K562 (cell line): ENCODE measurements at regions not wholly inside any gene's neighbourhood (a gene's known extent, or its start where the extent isn't known, plus 50 kb on each side); places are given as distances from the start of the nearest gene placed in this dataset.

Experiments
- CAMTA2 ChIP-seq: fragments of 250-450 bp; sonication (Bioruptor Pico); conservative IDR thresholded peaks from 2 replicates; pipeline ENCODE4 v1.5.1; 2022
- COPS2 ChIP-seq: fragments of 450-650 bp; conservative IDR thresholded peaks from 2 replicates; pipeline ENCODE4 v1.6.1; 2016; ENCODE audit warnings: mild to moderate bottlenecking, moderate library complexity
- HNRNPH1 ChIP-seq: fragments of 200-400 bp; formaldehyde crosslinking; optimal IDR thresholded peaks from 2 replicates; pipeline ENCODE3; 2017; ENCODE audit warnings: low read depth, mild to moderate bottlenecking, low read length, moderate library complexity
- HNRNPLL ChIP-seq: fragments of 200-400 bp; formaldehyde crosslinking; IDR thresholded peaks from 2 replicates; pipeline ENCODE4 v1.6.1; 2017; ENCODE audit warnings: low read length, low read depth, mild to moderate bottlenecking; ENCODE audit not compliant: poor library complexity, severe bottlenecking
- MEIS2 ChIP-seq: fragments of 450-650 bp; IDR thresholded peaks from 2 replicates; pipeline ENCODE4 v1.6.1; 2014; ENCODE audit warnings: mild to moderate bottlenecking; ENCODE audit not compliant: partially characterized antibody
- NELFE ChIP-seq: IDR thresholded peaks from 2 replicates; pipeline ENCODE4 v1.6.1; 2011; ENCODE audit warnings: mild to moderate bottlenecking; ENCODE audit not compliant: insufficient read depth, insufficient read length
- SMARCA5 ChIP-seq: fragments of 450-650 bp; IDR thresholded peaks from 2 replicates; pipeline ENCODE4 v1.6.1; 2016
- WHSC1 ChIP-seq: IDR thresholded peaks from one replicate; pipeline ENCODE4 v1.6.1; 2012; ENCODE audit warnings: low read length, control low read depth, inconsistent platforms
- XRCC5 ChIP-seq: fragments of 200-400 bp; formaldehyde crosslinking; IDR thresholded peaks from 2 replicates; pipeline ENCODE4 v1.6.1; 2017; ENCODE audit warnings: low read depth, mild to moderate bottlenecking, low read length
- ZC3H8 ChIP-seq: fragments of 450-650 bp; IDR thresholded peaks from 2 replicates; pipeline ENCODE4 v1.6.1; 2017
- ZNF224 ChIP-seq: sonication (generic); formaldehyde crosslinking; IDR thresholded peaks from 2 replicates; pipeline ENCODE4 v1.8.0; 2022; ENCODE audit warnings: mild to moderate bottlenecking, missing genetic modification reagents
- TF ChIP-seq, protein P1 (sequence below), 2 experiments: fragments of 450-650 bp in 1 of 2; IDR thresholded peaks; 2 replicates each; pipeline ENCODE4 v1.6.1; 2011 to 2017; ENCODE audit warnings: low read depth in 2 of 2, antibody characterized with exemption in 1 of 2, borderline replicate concordance in 1 of 2, low read length in 1 of 2, mild to moderate bottlenecking in 1 of 2, mixed read lengths in 1 of 2; ENCODE audit not compliant: control insufficient read depth in 1 of 2
- TF ChIP-seq, protein P2 (sequence below): sonication (generic); formaldehyde crosslinking; IDR thresholded peaks from 2 replicates; pipeline ENCODE4 v1.8.0; 2022; ENCODE audit warnings: mild to moderate bottlenecking, missing genetic modification reagents

DNA sequence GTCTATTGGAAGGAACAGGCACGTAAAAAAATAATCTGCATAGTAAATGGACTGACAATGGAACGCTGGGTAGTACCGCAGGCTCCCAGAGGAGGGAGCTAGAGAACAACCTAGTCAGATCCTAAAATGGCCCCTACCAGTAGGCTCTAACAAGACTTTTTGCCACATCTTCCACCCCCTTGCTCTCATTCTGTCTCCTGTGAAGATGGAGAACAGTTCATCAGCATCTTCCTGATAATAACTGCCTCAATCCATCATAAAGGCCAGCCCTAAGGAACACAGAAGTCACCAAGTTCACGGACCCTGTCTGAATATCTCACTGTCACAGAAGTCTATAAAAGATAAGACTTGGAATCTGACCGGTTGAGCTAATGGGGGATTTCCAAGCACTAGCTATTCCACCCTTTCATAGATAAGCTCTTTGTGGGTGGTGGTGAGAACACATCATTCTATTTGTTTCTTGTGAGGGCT lies 133.4 kb downstream of the SLC1A3 start (continued):
- TF ChIP-seq, protein P1, sequence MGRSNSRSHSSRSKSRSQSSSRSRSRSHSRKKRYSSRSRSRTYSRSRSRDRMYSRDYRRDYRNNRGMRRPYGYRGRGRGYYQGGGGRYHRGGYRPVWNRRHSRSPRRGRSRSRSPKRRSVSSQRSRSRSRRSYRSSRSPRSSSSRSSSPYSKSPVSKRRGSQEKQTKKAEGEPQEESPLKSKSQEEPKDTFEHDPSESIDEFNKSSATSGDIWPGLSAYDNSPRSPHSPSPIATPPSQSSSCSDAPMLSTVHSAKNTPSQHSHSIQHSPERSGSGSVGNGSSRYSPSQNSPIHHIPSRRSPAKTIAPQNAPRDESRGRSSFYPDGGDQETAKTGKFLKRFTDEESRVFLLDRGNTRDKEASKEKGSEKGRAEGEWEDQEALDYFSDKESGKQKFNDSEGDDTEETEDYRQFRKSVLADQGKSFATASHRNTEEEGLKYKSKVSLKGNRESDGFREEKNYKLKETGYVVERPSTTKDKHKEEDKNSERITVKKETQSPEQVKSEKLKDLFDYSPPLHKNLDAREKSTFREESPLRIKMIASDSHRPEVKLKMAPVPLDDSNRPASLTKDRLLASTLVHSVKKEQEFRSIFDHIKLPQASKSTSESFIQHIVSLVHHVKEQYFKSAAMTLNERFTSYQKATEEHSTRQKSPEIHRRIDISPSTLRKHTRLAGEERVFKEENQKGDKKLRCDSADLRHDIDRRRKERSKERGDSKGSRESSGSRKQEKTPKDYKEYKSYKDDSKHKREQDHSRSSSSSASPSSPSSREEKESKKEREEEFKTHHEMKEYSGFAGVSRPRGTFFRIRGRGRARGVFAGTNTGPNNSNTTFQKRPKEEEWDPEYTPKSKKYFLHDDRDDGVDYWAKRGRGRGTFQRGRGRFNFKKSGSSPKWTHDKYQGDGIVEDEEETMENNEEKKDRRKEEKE (IDR thresholded peaks at IDR 0.05; ENCODE audit: borderline replicate concordance in 1 of 2, control insufficient read depth in 1 of 2, low read depth in 2 of 2, low read length in 1 of 2): no peak
- TF ChIP-seq HNRNPLL: no peak
- peak; percentile 88 for TF ChIP-seq MEIS2
- no peak for TF ChIP-seq COPS2
- no peak for TF ChIP-seq NELFE
- TF ChIP-seq CAMTA2: no peak
- no peak for TF ChIP-seq ZNF224 (CRISPR knock-in tag)
- no peak for TF ChIP-seq ZC3H8
- no peak for TF ChIP-seq HNRNPH1
- no peak for TF ChIP-seq WHSC1
- no peak for TF ChIP-seq SMARCA5
- TF ChIP-seq, protein P2, sequence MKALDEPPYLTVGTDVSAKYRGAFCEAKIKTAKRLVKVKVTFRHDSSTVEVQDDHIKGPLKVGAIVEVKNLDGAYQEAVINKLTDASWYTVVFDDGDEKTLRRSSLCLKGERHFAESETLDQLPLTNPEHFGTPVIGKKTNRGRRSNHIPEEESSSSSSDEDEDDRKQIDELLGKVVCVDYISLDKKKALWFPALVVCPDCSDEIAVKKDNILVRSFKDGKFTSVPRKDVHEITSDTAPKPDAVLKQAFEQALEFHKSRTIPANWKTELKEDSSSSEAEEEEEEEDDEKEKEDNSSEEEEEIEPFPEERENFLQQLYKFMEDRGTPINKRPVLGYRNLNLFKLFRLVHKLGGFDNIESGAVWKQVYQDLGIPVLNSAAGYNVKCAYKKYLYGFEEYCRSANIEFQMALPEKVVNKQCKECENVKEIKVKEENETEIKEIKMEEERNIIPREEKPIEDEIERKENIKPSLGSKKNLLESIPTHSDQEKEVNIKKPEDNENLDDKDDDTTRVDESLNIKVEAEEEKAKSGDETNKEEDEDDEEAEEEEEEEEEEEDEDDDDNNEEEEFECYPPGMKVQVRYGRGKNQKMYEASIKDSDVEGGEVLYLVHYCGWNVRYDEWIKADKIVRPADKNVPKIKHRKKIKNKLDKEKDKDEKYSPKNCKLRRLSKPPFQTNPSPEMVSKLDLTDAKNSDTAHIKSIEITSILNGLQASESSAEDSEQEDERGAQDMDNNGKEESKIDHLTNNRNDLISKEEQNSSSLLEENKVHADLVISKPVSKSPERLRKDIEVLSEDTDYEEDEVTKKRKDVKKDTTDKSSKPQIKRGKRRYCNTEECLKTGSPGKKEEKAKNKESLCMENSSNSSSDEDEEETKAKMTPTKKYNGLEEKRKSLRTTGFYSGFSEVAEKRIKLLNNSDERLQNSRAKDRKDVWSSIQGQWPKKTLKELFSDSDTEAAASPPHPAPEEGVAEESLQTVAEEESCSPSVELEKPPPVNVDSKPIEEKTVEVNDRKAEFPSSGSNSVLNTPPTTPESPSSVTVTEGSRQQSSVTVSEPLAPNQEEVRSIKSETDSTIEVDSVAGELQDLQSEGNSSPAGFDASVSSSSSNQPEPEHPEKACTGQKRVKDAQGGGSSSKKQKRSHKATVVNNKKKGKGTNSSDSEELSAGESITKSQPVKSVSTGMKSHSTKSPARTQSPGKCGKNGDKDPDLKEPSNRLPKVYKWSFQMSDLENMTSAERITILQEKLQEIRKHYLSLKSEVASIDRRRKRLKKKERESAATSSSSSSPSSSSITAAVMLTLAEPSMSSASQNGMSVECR (CRISPR knock-in tag): no peak
- TF ChIP-seq XRCC5: no peak
